LHCN-M2 (cell line): ENCODE measurements at regions not wholly inside any gene's neighbourhood (a gene's known extent, or its start where the extent isn't known, plus 50 kb on each side); places are given as distances from the start of the nearest gene placed in this dataset.
"Not testable (repeated sequence)": the region's sequence is repeated elsewhere in the genome, so short reads cannot be mapped to it uniquely, and the experiment has no call there.

Experiments used
- DNase-seq: peaks from one replicate; pipeline ENCODE4 v3.0.0-alpha.2; 2012; ENCODE audit warnings: low read depth

DNA sequence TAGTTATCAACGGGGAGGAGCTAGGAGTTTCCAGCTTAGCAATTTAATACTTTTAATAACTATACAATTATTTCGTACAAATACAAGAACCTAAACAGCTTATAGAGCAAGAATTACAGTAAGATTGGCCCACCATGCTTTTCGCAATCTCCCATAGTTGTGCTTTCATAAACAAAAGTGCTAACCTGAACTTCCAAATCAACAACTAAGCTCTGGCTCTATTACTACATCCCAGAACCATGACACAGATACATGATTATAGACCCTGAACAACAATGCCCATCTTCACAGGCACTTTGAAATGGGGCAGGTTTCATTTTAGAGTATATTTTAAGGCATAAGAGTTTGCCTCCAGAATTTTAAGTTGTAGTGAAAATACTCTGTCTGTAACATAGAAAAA lies 203.5 kb downstream of the DMRTA1 start:
- no peak for DNase-seq

DNA sequence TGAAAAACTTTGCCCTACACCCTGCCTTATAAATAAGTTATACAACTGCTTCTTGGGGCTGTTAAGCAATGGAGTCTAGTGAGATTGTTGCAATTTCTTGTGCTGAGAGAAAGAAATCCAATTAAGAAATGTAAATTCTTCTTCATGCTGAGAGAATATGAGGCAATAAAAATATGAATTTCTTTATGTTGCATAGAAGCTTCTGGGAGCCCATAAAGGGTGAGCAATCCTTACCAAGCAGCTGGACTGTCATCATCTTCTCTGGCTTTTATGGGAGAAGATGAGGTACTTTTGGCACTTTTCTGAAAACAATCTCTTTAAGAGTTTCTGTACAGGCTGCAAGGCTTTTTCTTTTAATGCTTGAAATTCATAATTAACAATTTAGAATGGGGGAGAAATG lies 204.3 kb downstream of the DMRTA1 start:
- no peak for DNase-seq

DNA sequence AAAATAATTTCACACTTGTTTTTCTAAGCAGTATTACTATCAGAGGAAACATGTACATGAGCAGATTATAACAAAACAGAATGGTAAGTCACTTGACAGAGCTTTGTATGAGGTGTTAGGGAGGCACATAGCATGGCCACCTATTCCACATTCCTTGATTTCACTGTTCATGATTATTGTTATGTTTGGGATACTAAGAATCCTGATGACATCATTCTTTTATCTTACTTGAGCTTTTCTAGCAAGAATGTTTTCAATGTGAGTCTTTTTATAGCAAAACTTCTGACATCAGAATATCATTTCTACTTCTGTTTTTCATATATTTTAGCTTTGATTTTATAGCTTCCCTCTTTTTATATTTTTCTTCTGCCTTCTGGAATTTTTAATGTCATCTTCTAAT lies 208.2 kb downstream of the DMRTA1 start:
- no peak for DNase-seq

DNA sequence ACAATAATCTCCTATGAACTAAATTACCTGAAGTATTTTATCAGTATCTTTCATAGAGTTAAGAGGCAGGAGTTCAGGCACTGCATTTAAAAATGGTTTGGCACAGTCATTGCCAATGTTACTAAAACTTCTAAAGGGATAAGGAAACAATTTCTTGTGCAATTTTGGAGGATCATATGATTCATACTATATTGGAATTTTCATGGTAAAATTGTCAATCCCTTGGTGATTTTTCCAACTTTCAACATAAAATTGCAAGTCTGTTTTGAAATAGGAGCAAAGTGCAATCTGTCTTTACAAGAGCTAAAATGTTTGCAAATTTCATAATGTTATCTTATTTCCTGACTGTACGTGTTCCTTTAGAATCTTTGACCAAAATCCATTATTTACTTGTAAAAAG lies 211.1 kb downstream of the DMRTA1 start:
- DNase-seq, result no peak

DNA sequence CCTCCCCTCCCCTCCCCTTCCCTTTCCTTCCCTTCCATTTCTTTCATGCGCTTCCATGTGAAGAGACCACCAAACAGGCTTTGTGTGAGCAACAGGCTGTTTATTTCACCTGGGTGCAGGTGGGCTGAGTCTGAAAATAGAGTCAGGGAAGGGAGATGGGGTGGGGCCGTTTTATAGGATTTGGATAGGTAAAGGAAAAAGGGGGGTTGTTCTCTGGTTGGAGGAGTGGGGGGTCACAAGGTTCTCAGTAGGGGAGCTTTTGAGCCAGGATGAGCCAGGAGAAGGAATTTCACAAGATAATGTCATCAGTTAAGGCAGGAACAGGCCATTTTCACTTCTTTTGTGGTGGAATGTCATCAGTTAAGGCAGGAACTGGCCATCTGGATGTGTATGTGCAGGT lies 211.9 kb downstream of the DMRTA1 start:
- DNase-seq, result not testable (repeated sequence)

DNA sequence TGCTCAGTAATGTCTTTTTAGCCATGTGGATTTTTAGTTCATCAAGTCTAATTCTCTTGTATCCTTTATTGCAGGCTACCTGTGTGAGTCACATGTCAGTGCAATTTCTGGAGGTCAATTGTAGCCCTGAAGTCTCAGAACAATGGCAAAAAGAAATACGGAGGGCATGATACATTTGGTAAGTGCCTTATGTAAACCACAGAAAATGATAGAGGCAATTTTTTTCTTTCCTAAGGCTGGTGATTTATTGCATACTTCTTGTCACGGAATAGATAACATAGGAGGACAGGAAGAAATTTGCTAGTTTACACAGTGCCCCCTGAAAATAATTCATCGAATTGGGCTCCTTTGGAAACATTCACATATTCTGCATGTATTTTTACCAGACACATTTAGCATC lies 235.9 kb downstream of the DMRTA1 start:
- DNase-seq, result no peak

DNA sequence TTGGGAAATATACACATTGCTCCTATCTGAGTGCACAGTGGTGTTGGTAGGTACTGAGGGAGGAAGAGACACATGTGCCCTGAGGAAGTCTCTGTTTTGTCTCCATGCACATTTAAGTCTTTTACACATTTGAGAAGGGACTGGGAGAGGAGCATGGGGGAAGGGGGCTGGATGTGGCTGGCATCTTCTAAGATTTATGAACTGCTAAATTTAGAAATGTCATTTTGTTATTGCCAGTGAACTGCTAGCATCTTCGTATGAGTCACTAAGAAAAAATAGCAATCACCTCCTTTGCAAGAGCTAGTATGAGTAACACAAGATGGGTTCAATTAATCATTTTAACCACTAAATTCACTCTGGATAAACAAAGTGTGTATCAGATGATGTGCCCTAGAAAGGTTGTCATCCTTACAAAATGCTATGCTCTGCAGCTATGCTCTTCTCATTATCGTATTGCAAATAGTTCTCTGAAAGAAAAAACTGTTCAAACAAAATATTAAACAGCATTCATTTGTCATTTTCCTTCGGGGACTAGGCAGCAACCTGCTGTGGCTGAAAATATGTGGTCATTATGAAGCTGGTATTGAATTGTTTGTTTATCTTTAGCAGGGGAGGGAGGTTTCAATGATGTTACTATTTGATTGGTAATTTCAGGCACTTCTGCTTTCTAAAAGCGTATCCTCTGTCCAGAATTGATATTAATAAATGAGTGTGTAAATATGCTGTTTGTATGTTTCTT lies 236.5 kb downstream of the DMRTA1 start:
- DNase-seq, result peak; percentile 70

DNA sequence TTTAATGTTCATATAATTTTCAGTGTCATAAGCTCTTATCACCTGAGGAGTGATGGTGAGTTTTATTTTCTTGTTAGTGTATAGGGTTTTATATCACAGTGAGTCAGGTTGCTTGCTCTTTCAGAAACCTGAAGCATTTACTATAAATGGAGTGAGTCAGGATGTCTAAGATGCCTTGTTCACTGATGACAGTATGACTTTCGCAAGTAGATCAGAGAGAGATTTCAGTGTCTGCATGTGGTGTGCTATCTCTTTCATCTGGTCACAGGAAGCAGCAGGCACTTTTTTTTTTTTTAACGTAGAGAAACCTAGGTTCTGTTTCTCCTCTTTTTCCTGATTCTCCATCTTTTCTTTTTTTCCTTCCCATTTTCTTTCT lies 237.1 kb downstream of the DMRTA1 start:
- DNase-seq, result peak; percentile 68

DNA sequence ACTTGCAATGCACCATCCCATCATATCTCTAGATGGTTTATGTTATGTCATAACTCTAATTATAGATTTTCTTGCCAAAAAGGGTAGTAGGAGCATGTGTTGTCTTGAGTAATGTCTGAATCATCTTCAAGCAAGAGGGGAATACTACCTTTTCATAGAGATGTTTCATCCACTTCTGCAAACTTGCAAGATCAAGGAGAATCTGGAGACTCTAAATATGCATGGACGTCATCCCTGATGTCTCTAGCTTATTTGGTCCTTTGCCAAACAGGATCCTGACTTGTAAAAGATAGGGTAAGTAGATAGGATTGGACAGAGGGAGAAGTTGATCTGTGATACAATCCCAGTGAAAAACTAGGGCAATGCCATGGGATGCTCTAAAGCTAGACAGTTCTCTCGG lies 246.5 kb downstream of the DMRTA1 start:
- DNase-seq, result peak; percentile 5

DNA sequence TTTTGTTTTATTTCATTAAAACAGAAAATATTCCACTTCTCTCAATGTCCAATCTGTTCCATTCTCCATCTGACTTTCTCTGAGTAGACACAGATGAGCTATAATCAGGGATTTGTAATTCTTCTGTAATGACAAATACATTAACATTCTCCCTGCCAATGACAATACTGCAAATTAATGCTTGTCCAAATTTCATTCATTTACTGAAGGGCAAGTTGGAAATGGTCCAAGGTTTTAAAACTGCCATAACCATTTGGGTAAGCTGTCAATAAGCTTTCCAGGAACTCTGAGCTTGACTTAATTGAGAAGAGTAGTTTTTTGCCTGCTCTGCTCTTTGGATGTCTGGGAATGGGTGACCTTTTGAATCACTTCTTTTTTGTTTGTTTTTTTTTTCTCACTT lies 253.5 kb downstream of the DMRTA1 start:
- DNase-seq, result no peak

DNA sequence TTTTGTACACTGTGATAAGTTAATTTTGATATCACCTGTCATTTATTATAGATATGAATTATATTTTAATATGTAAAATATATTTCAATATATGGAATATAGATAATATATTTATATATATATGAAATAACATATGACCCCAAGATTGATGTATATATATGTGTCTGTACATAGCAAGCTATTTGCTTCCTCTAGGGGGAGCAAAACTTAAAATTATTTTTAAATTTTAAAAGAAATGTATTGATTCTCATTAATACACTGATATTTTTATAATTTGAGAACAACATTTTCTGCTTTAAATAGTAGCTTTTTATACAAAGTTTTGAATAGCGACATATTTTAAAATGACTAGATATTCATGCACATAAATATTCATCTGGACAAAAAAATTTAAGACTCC lies 272.0 kb downstream of the DMRTA1 start:
- no peak for DNase-seq

DNA sequence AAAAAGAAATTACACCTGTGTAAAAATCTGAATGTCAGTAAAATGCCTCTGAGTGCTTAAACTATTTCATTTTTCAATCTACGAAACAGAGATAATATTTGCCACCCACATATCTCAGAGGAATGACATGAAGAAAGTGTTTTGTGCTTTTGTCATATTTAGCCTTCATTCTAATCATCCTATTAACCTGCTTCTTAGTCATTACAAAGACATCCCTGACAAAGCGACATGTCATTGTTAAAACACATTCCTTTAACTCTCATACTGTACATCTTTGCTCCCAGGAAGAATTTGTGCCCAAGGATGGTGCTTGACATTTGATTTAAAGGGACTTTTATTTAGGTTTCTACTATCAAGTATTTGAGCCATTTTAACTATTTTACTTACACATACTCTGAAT lies 275.9 kb downstream of the DMRTA1 start:
- DNase-seq, result no peak

DNA sequence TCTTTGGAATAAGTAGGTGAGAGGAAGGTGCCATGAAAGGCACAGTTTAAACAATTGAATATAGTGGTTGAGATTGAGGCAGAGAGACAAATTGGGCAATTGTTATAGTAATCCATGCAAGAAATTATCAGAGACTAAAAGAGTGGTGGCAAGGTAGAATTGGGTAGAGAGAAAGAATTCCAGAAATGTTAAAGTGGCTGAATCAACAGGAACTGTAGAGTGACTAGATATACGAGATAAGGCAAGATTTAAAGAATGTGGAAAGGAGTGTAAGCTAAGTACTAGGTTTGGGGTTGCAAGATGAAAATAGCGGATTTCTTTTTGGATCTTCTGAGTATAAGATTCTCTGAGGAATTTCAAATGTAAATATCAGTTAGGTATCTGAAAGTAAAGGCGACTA lies 285.2 kb downstream of the DMRTA1 start:
- DNase-seq, result no peak

DNA sequence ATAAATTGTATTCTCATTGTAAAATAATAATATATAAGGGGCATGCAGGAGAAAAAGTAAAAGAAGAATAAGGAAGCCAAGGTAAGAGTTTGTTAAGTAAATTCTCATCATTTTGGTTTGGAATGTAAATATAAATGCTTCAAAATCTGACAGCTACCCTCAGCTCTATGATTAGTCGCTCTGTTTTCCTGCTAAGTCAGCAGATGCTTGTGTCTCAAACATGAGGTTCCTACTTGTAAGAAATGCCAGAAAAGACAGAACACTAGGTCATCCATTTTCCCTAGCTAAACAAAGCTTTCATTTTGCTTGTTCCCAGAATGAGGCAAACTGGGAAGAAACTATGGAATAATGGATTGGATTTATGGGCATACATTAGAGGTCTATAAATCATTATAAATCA lies 293.1 kb downstream of the DMRTA1 start:
- DNase-seq, result no peak

DNA sequence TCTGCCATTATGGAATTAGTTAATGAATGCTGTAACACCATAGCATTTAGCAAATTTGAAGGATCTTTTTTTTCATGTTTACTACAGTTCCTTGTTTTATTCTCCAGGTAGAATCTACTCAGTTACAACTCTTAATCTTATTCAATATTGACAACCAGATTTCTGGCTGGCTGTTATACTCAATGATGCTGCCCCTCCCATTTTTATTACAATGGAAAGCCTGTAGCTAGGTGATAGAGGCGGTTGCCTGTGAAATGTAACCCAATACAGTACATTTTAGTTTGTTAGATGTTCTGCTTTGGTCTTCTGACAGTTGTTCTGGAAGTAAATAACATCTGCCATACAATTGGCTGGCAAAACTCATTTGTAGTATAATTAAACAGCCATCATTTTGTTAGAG lies 294.2 kb downstream of the DMRTA1 start:
- no peak for DNase-seq

DNA sequence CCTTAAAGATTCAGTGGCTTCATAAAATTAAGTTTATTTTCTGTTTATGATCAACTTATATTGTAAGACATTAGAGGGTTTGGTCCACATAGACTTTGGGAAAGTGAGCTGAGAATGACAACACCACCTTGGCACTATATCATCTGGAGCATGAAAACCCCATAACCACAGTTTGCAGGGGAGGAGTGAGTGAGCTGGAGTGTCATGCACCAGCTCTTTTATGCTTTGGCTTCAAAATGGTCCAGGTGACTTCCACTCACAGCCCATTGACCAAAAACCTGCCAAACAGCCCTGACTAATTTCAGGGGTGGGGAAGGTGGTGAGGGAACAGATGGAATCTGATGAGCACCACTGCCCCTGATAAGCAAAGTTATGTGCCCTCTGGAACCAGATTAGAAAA lies 295.8 kb downstream of the DMRTA1 start:
- no peak for DNase-seq

DNA sequence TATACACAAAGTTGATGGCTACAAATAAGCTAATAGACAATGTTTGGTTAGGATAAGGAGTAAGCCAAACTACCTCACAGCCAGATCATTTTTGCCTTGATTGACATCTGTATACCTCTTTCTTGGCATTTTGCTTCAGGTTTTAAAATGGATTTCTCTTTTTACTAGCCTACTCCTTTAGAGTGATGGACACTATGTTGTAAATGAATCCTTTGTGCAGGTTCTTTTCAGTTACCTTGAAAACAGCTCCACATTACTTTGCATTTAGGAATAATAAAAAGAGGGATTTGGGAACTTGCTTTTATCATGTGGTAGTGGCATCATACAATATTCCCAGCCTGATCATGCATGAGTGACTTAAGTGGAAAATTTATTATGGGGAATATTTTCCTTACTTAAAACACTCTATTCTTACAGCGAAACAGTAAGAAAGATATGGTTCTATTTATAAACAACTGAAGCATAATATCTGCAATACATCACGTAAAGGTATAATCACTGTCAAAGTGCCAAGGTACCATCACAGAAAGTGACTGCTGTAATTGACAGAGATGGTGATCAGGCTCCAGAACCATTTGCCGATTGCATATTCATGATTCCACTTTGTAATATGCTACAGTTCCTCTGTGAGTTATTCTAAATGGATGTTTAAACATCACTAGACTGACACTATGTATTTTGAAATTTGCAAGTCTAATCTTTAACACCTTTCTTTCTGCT lies 327.0 kb downstream of the DMRTA1 start:
- no peak for DNase-seq

DNA sequence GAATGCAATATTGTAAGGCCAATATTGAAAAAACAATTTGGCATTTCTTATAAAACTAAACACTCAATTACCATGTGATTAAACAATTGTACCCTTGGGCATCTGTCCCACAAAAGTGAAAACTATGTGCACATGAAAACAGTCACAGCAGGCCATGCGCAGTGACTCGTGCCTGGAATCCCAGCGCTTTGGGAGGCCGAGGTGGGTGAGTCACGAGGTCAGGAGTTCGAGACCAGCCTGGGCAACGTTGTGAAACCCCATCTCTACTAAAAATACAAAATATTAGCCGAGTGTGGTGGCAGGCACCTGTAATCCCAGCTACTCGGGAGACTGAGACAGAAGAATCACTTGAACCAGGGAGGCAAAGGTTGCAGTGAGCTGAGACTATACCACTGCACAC lies 343.7 kb downstream of the DMRTA1 start:
- DNase-seq, result peak; percentile 0

DNA sequence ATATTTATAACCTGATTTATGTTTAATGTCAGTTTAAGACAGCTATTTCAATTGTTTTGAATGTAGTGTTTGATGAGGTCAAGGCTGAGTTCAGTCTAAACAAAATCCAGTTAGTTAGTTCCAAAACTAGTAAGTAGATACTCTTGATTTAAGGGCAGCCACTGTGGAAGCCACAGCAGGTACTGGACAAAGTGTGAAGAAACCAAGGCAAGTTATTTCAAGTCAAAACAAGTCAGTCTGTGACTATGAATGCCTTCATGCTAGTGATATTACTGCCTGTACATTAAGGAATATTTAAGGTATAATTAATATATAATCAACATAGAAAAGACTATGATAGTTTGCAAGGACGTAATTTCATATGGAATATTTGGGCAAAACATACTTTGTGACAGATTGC lies 362.3 kb downstream of the DMRTA1 start:
- DNase-seq, result no peak

DNA sequence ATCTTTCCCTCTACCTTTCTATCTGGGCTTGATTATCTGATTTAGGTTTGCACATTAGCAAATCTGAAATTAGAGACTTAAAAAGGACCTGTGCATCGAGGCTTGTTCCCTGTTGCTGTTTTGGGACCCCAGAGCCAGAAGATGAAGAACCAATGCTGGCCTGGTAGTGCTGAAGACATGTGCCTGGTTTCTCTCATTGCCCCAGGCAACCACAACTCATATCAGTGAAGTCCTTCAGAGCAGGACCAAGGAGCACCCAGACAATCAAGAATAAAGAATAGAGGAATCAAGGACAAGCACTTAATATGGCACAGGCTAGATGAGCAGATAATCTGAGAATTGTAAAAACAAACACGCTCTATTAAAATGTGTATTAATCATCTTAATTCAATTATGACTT lies 362.7 kb downstream of the DMRTA1 start:
- no peak for DNase-seq

DNA sequence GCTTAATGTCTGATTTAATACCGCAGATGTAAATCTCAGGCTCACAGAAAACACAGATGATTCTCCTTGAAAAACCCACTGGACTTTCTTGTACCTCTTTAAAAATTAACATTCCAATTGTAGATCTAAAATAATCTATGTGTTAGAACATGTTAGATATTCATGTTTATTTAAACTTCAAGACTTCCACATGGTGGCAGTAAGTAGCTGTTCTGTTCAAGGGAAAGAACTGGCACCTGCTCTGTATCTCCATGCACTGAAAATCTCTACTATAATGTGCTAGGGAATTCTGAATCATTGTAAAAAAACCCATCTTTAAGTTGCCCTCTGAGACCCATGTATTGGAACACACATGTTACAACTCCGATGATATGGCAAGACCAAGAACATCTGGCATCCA lies 366.9 kb downstream of the DMRTA1 start:
- DNase-seq, result peak; percentile 10

DNA sequence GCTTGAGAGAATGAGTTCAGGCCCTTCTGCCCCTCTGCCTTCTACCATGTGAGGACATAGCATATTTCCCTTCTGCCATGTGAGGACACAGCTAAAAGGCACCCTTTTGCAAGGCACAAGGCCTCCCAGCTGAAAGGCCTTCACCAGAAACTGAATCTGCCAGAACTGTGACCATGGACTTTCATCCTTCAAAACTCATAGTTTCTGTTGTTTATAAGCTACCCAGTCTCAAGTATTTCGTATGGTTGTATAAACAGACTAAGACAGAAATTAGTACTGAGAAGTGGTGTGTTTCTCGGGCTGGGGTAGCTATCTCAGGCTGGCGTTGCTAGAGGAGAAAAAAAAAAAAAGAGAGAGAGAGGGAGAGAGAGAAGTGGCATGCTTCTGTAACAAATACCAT lies 368.6 kb downstream of the DMRTA1 start:
- DNase-seq, result no peak

DNA sequence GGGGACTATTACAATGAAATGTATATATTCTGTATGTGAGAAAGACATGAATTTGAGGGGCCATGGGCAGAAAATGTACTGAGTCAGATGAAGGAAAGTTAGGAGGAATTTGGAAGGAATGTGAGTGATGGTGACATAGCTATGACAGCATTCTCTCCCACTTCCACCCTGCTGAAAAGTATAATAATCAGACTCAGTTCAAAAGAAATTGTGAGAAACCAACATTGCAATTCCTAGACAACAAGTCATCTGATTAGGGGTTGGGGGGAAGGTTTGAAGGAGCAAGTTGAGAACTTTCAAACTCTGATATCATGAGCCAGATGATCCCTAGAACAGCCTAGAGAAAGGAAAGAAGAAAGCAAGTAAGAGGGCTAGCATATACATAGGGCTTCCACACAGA lies 370.6 kb downstream of the DMRTA1 start:
- peak; percentile 32 for DNase-seq

DNA sequence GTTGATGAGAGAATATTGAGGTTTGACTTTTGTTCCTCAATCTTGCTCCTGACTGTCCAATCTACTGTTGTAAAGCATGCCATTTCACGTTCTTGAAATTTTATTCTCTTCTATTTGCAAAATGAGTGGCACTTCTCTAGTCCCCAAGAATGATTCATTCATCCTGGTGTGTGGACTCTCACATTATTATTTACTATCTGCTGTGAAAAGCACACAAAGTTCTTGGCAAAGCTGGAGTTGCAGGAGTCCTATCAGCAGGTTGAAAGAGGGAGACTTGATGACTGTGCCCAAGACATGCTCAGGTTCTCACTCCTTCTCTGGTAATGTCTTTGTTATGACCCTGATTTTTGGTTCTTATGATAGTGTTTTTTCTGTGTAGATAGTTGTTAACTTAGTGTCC lies 382.6 kb downstream of the DMRTA1 start:
- DNase-seq, result no peak
